ENCODE measurements at regions not wholly inside any gene's neighbourhood (a gene's known extent, or its start where the extent isn't known, plus 50 kb on each side); places are given as distances from the start of the nearest gene placed in this dataset.

- Histone ChIP-seq H3K4me2 (ENCODE audit: low read depth, low read length) (no peak overlapping the region), H3K9ac (ENCODE audit: low read length) (no peak overlapping the region), H3K27ac (ENCODE audit: low read length) (no peak overlapping the region), H3K79me2 (ENCODE audit: low read length) (no peaks in the 10 kb centered on the region), H4K20me1 (ENCODE audit: insufficient read depth, low read length) (no peaks in the 10 kb centered on the region), H3K27me3 (replicated peaks; ENCODE audit: insufficient read depth, low read length) (no peaks in the 10 kb centered on the region), H3K4me1 (ENCODE audit: low read length) (no peaks in the 10 kb centered on the region), H3F3A (ENCODE audit: insufficient read depth, low read length) (no peaks in the 10 kb centered on the region), H3K36me3 (replicated peaks; ENCODE audit: insufficient read depth, low read length) (no peaks in the 10 kb centered on the region), H3K9me3 (replicated peaks; ENCODE audit: insufficient read depth, low read length) (no peaks in the 10 kb centered on the region), H2AFZ (ENCODE audit: low read length) (no peak overlapping the region), H3K9me2 (replicated peaks; ENCODE audit: insufficient read depth, low read length) (no peaks in the 10 kb centered on the region), H3K4me3 (ENCODE audit: low read length) (no peak overlapping the region)
- TF ChIP-seq CTCF (IDR thresholded peaks at IDR 0.05; ENCODE audit: low read length), result no peak
- TF ChIP-seq EZH2phosphoT487 (IDR thresholded peaks at IDR 0.05; ENCODE audit: low read length), result no peak
- no peak for TF ChIP-seq EZH2 (optimal IDR thresholded peaks at IDR 0.05; ENCODE audit: low read depth, low read length)
- no peak for DNase-seq
These were observed 78.9 kb upstream of the CXCL14 start for GRCh38 chr5:135657536-135658305.

- no peaks in the 10 kb centered on the region for H3F3A ChIP-seq (ENCODE audit: insufficient read depth, low read length)
- H3K4me1 ChIP-seq (ENCODE audit: low read length), result no peaks in the 10 kb centered on the region
- TF ChIP-seq EZH2 (optimal IDR thresholded peaks at IDR 0.05; ENCODE audit: low read depth, low read length) (no peak), CTCF (IDR thresholded peaks at IDR 0.05; ENCODE audit: low read length) (no peak), EZH2phosphoT487 (IDR thresholded peaks at IDR 0.05; ENCODE audit: low read length) (no peak)
- H3K27me3 ChIP-seq (replicated peaks; ENCODE audit: insufficient read depth, low read length), result no peaks in the 10 kb centered on the region
- H3K36me3 ChIP-seq (replicated peaks; ENCODE audit: insufficient read depth, low read length), result no peaks in the 10 kb centered on the region
- H3K9ac ChIP-seq (ENCODE audit: low read length), result no peak overlapping the region
- H3K27ac ChIP-seq (ENCODE audit: low read length), result no peak overlapping the region
- no peaks in the 10 kb centered on the region for H3K79me2 ChIP-seq (ENCODE audit: low read length)
- no peaks in the 10 kb centered on the region for H4K20me1 ChIP-seq (ENCODE audit: insufficient read depth, low read length)
- H3K4me2 ChIP-seq (ENCODE audit: low read depth, low read length), result no peak overlapping the region
- H3K4me3 ChIP-seq (ENCODE audit: low read length), result no peak overlapping the region
- H2AFZ ChIP-seq (ENCODE audit: low read length), result no peak overlapping the region
- H3K9me2 ChIP-seq (replicated peaks; ENCODE audit: insufficient read depth, low read length), result no peaks in the 10 kb centered on the region
- no peaks in the 10 kb centered on the region for H3K9me3 ChIP-seq (replicated peaks; ENCODE audit: insufficient read depth, low read length)
- no peak for DNase-seq
These were observed 76.7 kb upstream of the CXCL14 start for GRCh38 chr5:135655468-135655815.

GRCh38 chr5:135654761-135655467, 76.1 kb upstream of the CXCL14 start:
- no peaks in the 10 kb centered on the region for H4K20me1 ChIP-seq (ENCODE audit: insufficient read depth, low read length)
- H3K27ac ChIP-seq (ENCODE audit: low read length), result no peak overlapping the region
- no peaks in the 10 kb centered on the region for H3K9me2 ChIP-seq (replicated peaks; ENCODE audit: insufficient read depth, low read length)
- no peaks in the 10 kb centered on the region for H3F3A ChIP-seq (ENCODE audit: insufficient read depth, low read length)
- H3K79me2 ChIP-seq (ENCODE audit: low read length), result no peaks in the 10 kb centered on the region
- DNase-seq, result no peak
- no peak overlapping the region for H3K4me2 ChIP-seq (ENCODE audit: low read depth, low read length)
- H3K9ac ChIP-seq (ENCODE audit: low read length), result no peak overlapping the region
- no peak overlapping the region for H3K4me3 ChIP-seq (ENCODE audit: low read length)
- no peak overlapping the region for H2AFZ ChIP-seq (ENCODE audit: low read length)
- H3K9me3 ChIP-seq (replicated peaks; ENCODE audit: insufficient read depth, low read length), result no peaks in the 10 kb centered on the region
- no peaks in the 10 kb centered on the region for H3K4me1 ChIP-seq (ENCODE audit: low read length)
- no peaks in the 10 kb centered on the region for H3K36me3 ChIP-seq (replicated peaks; ENCODE audit: insufficient read depth, low read length)
- TF ChIP-seq CTCF (IDR thresholded peaks at IDR 0.05; ENCODE audit: low read length) (no peak), EZH2phosphoT487 (IDR thresholded peaks at IDR 0.05; ENCODE audit: low read length) (no peak), EZH2 (optimal IDR thresholded peaks at IDR 0.05; ENCODE audit: low read depth, low read length) (no peak)
- H3K27me3 ChIP-seq (replicated peaks; ENCODE audit: insufficient read depth, low read length), result no peaks in the 10 kb centered on the region
